ENCODE measurements at regions not wholly inside any gene's neighbourhood (a gene's known extent, or its start where the extent isn't known, plus 50 kb on each side); places are given as distances from the start of the nearest gene placed in this dataset.
"Not testable (repeated sequence)": the region's sequence is repeated elsewhere in the genome, so short reads cannot be mapped to it uniquely, and the experiment has no call there.

GRCh38 chr10:114723361-114723760, 65.3 kb upstream of the ABLIM1 start:
- Mint-ChIP-seq H3K4me3 (no peak overlapping the region), H3K4me1 (no peaks in the 10 kb centered on the region), H3K9me3 (no peaks in the 10 kb centered on the region), H3K27ac (no peak overlapping the region), H3K27me3 (no peaks in the 10 kb centered on the region)
- ATAC-seq (no peak), DNase-seq (no peak)

DNA sequence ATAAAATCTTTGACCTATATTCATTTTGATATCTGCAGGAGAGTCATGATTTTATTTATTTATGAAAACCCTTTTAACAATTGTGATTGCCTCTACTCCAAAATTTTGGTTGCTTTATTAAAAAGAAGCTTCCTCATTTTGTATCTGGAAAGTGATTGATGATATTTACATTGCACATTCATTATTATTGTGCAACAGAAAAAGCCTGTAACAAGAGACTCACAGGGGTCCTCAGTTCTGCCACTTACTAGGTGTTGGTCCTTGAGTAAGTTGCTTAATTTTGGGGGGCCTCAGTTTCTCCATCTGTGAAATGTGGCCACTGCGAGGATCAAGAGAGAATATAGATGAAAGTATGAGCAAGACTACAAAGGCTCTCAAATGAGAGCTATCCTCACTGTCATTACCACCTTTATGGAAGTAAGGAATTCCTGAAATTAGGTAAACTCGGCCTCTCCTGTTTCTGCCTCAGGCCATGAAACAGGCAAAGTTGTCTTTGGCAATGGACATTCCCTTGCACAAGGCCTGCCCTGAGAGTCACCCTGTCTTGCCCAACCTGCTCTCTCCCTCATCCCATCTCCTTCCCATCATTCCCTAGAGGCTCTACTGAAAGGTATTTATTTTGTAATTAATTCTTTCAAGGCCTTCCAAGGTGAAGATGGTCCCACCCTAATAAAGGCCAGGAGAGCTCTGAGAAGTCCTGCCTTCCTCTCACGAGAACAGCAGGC, 66.1 kb upstream of the ABLIM1 start:
- Mint-ChIP-seq H3K27me3 (no peaks in the 10 kb centered on the region), H3K27ac (no peak overlapping the region), H3K4me1 (no peaks in the 10 kb centered on the region), H3K9me3 (no peaks in the 10 kb centered on the region), H3K4me3 (no peak overlapping the region)
- DNase-seq: no peak
- ATAC-seq: no peak

GRCh38 chr10:114724716-114725106, 66.6 kb upstream of the ABLIM1 start:
- H3K4me1 Mint-ChIP-seq: no peaks in the 10 kb centered on the region
- no peak for DNase-seq
- H3K27ac Mint-ChIP-seq: no peak overlapping the region
- ATAC-seq: no peak
- H3K4me3 Mint-ChIP-seq: no peak overlapping the region
- no peaks in the 10 kb centered on the region for H3K27me3 Mint-ChIP-seq
- H3K9me3 Mint-ChIP-seq: no peaks in the 10 kb centered on the region

DNA sequence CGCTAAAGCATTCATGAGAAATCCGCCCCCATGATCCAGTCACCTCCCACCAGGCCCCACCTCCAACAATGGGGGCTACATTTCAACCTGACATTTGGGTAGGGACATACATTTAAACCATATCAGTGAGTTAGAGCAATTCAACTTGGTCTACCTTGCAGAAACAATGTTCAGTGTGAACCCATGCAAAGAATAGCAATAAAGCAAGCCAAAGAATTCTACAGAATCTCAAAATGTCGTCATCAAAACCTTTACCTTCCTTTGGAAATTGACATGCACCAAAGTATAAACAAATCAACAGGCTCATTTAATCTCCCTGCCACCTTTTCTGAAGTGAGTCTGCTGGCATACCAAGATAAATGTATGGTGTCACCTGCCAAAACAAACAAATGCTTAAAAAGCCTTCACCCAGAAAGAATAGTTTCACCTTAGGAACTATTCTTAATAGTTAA, 68.8 kb upstream of the ABLIM1 start:
- Mint-ChIP-seq H3K4me1 (no peaks in the 10 kb centered on the region), H3K4me3 (no peak overlapping the region)
- DNase-seq: no peak

DNA sequence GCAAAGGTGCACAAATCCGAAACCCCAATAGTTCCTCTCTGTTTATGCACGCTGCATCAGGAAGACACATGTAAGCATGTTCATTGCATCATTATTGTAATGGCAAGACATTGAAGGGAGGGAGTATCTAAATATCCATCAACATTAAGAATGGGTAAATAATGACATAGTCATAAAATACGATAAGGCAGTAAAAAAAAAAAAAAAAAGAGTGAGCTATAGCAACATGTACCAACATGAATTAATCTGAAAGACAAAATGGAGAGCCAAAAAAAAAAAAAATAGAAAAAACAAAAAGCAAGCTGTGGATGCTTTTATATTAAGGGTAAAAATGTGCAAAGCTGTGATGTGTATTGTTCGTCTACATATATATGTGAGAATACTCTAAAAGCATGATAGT, 70.2 kb upstream of the ABLIM1 start:
- H3K27me3 Mint-ChIP-seq: no peaks in the 10 kb centered on the region
- no peaks in the 10 kb centered on the region for H3K4me1 Mint-ChIP-seq
- no peaks in the 10 kb centered on the region for H3K9me3 Mint-ChIP-seq
- ATAC-seq (no peak), DNase-seq (no peak)
- no peak overlapping the region for H3K27ac Mint-ChIP-seq
- no peak overlapping the region for H3K4me3 Mint-ChIP-seq

More for the DNA sequence above, 68.8 kb upstream of the ABLIM1 start:
- ATAC-seq: no peak
- H3K27me3 Mint-ChIP-seq: no peaks in the 10 kb centered on the region
- H3K27ac Mint-ChIP-seq: no peak overlapping the region
- no peaks in the 10 kb centered on the region for H3K9me3 Mint-ChIP-seq

DNA sequence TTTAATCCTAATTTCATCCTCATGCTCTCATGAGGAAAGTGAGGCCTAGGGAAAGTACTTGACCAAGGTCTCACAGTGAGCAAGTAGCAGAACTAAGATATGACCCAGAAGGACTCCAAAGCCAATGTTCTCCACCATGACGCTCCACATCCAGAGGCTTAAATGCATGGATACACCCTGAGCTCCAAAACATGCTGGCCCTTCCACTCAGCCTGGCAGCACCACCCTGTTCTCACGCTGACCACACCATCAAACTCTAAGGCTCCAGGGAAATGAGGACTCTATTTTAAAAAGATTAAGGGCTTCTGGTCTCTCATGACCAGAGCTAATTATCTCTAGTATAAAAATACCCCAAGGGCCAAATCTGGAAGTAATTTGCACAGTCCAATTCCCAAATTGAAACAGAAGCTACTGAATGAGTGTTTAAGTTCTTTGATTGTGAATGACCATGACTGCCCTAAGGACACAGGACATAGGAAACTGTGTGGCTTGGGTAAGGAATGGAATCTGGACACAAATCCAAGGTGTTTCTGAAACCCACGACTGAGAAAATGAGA, 71.1 kb upstream of the ABLIM1 start:
- DNase-seq: no peak
- Mint-ChIP-seq H3K9me3 (no peaks in the 10 kb centered on the region), H3K4me3 (no peak overlapping the region), H3K27me3 (no peaks in the 10 kb centered on the region), H3K4me1 (no peaks in the 10 kb centered on the region), H3K27ac (no peak overlapping the region)
- no peak for ATAC-seq

DNA sequence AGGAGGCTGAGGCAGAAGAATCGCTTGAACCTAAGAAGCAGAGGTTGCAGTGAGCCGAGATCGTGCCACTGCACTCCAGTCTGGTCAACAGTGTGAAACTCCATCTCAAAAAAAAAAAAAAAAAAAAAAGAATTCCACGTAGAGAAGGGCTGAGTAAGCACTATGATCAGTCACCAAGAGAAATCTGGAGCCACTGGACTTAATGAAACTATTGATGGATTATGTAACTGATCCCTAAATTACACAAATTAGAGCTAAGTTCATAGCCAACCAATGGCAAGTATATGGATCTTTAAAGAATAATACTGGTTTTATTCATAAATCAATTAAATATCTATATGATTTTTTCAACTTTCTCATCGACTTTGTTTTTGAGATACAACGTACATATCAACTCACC, 72.2 kb upstream of the ABLIM1 start:
- Mint-ChIP-seq H3K4me1 (no peaks in the 10 kb centered on the region), H3K9me3 (no peaks in the 10 kb centered on the region), H3K27me3 (no peaks in the 10 kb centered on the region), H3K27ac (no peak overlapping the region), H3K4me3 (no peak overlapping the region)
- DNase-seq (no peak), ATAC-seq (no peak)

DNA sequence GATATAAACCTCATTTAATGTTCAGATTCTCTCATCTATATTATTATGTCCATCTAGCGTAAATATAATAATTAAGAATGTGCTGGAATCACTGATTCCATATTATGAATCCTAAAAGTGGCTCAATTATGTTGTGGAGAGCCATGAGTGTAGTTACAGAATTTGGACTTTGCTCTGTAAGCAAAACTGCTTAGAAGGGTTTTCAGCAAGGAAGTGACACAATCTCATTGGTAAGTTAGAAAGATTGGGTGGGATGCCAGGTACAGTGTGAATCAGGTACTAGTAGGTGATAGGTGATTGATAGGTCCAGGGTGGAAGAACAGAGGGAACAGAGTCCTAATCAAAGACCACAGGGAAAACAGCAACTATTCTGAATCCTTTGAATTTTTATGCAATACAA, 74.9 kb upstream of the ABLIM1 start:
- peaks cover 7% of the 10 kb centered on the region for H3K27me3 Mint-ChIP-seq
- no peaks in the 10 kb centered on the region for H3K4me1 Mint-ChIP-seq
- DNase-seq (no peak), ATAC-seq (no peak)
- no peaks in the 10 kb centered on the region for H3K9me3 Mint-ChIP-seq
- no peak overlapping the region for H3K27ac Mint-ChIP-seq
- no peak overlapping the region for H3K4me3 Mint-ChIP-seq

GRCh38 chr10:114735946-114736345, 77.9 kb upstream of the ABLIM1 start:
- Mint-ChIP-seq H3K27me3 (peaks cover 12% of the 10 kb centered on the region), H3K4me1 (no peaks in the 10 kb centered on the region), H3K27ac (no peak overlapping the region), H3K4me3 (no peak overlapping the region), H3K9me3 (no peaks in the 10 kb centered on the region)
- ATAC-seq (no peak), DNase-seq (no peak)

DNA sequence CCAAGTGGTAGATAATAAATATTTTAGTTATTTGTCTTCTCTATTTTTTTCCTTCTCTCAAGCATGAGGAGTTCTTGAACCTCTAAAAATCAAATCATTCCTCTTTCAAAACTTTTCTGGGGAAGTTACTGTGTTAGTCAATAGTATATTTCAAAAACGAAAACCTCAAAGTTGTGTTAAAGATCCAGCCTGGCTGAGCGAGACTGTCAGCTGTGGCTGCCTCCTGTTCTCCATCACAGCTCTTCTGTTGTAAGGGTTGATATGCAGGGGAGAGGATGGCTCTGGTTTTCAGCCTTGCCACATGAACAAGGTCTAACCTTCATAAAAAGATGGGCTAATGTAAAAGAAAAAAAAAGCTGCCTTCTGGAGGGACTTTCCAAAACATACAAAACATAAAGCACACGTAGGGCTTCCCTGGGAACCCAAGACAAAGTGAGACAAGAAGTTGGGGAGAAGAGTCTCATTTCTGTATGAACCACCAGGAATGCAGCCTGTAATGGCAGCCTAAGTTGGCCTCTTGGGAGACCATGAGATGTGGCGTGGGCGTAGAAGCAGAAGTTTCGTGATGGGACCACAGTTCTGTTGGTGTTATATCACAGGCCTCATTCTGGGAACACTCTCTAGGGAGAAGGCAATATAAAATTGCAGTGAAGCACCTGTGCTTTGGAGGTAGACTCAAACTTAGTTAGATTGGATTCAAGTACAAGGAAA, 77.9 kb upstream of the FHIP2A start:
- no peak for DNase-seq
- Mint-ChIP-seq H3K27ac (peak overlapping the region in 1 of 2 donors; percentile 9), H3K4me1 (no peaks in the 10 kb centered on the region), H3K9me3 (no peaks in the 10 kb centered on the region), H3K4me3 (no peak overlapping the region), H3K27me3 (peaks cover 20% of the 10 kb centered on the region)
- ATAC-seq: no peak

GRCh38 chr10:114746531-114746930, 75.0 kb upstream of the FHIP2A start:
- H3K27me3 Mint-ChIP-seq: peaks cover 35% of the 10 kb centered on the region
- H3K4me1 Mint-ChIP-seq: no peaks in the 10 kb centered on the region

DNA sequence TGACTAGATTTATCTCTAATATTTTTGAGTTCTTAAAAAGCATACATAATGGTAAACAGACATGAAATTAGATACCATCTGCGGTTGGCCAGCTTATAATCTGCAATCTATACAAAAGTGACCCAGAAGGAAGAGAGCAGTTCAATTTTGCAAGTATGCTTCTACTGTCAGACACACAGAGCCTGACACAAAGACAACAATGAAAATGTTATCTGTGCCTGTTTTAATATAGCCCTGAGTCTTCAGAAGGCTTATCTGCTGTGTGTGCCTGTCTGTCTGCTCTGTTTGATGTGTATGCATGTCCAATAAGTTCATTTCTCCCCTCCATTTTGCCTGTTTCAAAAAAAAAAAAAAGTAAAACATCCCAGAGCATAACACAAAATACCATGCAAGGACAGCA, 73.3 kb upstream of the FHIP2A start:
- H3K27ac Mint-ChIP-seq: no peak overlapping the region
- ATAC-seq: no peak
- H3K9me3 Mint-ChIP-seq: peaks cover 0 to 10% of the 10 kb centered on the region in 2 donors
- H3K4me3 Mint-ChIP-seq: no peak overlapping the region
- no peaks in the 10 kb centered on the region for H3K4me1 Mint-ChIP-seq
- H3K27me3 Mint-ChIP-seq: peaks cover 41% of the 10 kb centered on the region
- DNase-seq: no peak

More at GRCh38 chr10:114746531-114746930, 75.0 kb upstream of the FHIP2A start:
- H3K27ac Mint-ChIP-seq: no peak overlapping the region
- ATAC-seq: no peak
- no peak overlapping the region for H3K4me3 Mint-ChIP-seq
- no peaks in the 10 kb centered on the region for H3K9me3 Mint-ChIP-seq
- DNase-seq: no peak

- Mint-ChIP-seq H3K27ac (no peak overlapping the region), H3K4me1 (no peaks in the 10 kb centered on the region)
Observed at GRCh38 chr10:114749014-114749413, 72.6 kb upstream of the FHIP2A start.

DNA sequence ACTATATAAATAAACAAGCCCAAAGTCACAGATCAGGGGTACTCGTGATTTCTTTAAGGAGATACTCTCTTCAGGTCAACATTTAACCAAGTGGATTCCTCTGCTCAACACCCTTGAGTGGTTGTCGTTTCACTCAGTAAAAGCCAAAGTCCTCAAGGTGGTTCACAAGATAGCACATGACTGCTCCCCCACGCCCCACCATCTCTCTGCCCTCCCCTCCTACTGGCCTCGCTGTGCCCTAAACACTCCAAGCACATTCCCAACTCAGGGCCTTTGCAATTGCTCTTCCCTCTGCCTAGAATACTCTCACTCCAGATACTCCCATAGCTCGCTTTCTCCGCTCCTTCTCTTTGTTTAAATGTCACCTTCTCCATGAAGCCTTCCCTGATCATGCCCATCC, 72.1 kb upstream of the FHIP2A start:
- Mint-ChIP-seq H3K27ac (no peak overlapping the region), H3K27me3 (peaks cover 41% of the 10 kb centered on the region), H3K4me1 (no peaks in the 10 kb centered on the region), H3K4me3 (no peak overlapping the region), H3K9me3 (peaks cover 0 to 10% of the 10 kb centered on the region in 2 donors)
- ATAC-seq (no peak), DNase-seq (no peak)

More at GRCh38 chr10:114749014-114749413, 72.6 kb upstream of the FHIP2A start:
- peaks cover 41% of the 10 kb centered on the region for H3K27me3 Mint-ChIP-seq
- no peak for DNase-seq
- no peak for ATAC-seq
- peaks cover 0 to 10% of the 10 kb centered on the region in 2 donors for H3K9me3 Mint-ChIP-seq
- H3K4me3 Mint-ChIP-seq: no peak overlapping the region

GRCh38 chr10:114751856-114752255, 69.7 kb upstream of the FHIP2A start:
- Mint-ChIP-seq H3K4me1 (no peaks in the 10 kb centered on the region), H3K9me3 (peaks cover 0 to 10% of the 10 kb centered on the region in 2 donors), H3K4me3 (no peak overlapping the region), H3K27me3 (peaks cover 32% of the 10 kb centered on the region), H3K27ac (no peak overlapping the region)
- DNase-seq: no peak
- no peak for ATAC-seq

- peaks cover 26% of the 10 kb centered on the region for H3K27me3 Mint-ChIP-seq
- not testable (repeated sequence) for ATAC-seq, H3K4me3 Mint-ChIP-seq, H3K4me1 Mint-ChIP-seq, DNase-seq, H3K9me3 Mint-ChIP-seq, H3K27ac Mint-ChIP-seq
Observed at GRCh38 chr10:114752570-114752969, 69.0 kb upstream of the FHIP2A start.

Measured in stimulated activated naive CD8-positive, alpha-beta T cell treated with anti-CD3 and anti-CD28 coated beads, Interleukin-15, amount 100 ng/mL, for 72 hours (primary cell).